ENCODE measurements at regions not wholly inside any gene's neighbourhood (a gene's known extent, or its start where the extent isn't known, plus 50 kb on each side); places are given as distances from the start of the nearest gene placed in this dataset.
A peak's percentile ranks its signal among the peaks of the same experiment; 100 is the strongest.

DNA sequence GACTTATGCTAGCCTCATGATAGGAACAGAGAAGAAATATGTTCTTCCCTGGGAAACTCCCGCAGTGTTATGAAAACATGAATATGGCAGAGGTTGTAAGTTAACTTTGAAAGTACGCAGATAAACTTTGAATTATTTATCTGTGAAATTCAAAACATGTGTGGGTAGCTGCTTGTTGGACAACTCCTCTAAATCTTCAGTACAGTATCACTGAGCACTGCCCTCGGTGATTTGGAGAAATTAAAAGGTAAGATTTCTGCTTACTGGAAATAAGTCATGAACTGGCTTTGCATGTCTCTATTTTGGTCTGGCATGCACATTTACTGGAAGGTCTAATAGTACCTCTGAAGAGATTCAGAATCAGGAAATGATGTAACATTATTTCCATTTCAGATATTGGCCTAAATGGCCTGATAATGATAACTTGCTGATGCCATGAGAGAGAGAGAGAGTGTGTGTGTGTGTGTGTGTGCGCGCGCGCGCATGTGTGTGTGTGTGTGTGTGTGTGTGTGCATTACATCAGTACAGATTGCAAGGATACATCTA lies 1441.9 kb upstream of the FLRT2 start:
- intact Hi-C loops (cut with micrococcal nuclease), result no loop called here
- peak; percentile 52 for DNase-seq (ENCODE audit: low read depth, low spot score)

DNA sequence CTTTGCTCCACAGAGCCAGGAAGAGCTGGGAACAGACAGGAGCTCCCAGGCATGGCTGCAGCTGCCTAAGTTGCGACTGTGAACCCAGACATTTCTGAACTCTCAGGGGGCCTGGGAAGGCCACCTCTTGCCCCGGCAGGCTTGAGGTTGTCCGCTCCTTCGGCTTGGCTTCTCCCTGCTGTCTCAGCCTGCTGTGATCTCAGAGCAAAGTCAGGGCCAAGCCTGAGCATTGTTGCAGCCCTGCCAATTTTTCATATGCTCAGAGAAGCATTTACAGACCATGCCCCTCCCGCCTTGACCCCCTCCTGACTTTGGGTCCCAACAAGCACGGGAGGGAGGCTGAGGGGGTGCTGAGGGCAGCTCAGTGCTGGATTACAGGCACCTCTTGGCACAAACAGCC lies 1439.1 kb upstream of the FLRT2 start:
- Histone ChIP-seq H2AFZ (ENCODE audit: low read depth, low read length) (no peak overlapping the region), H3K27me3 (ENCODE audit: control insufficient read depth in 2 of 2, insufficient read depth in 2 of 2, low read length in 2 of 2) (no peaks in the 10 kb centered on the region), H3K79me2 (ENCODE audit: control insufficient read depth, insufficient read depth, low read length) (no peaks in the 10 kb centered on the region), H3K9ac (replicated peaks; ENCODE audit: extremely low read depth, insufficient read depth, low read length) (no peak overlapping the region), H4K20me1 (replicated peaks; ENCODE audit: control insufficient read depth, extremely low read depth, insufficient read depth, low read length) (no peaks in the 10 kb centered on the region), H3K27ac (ENCODE audit: insufficient read depth, low read depth, low read length) (no peak overlapping the region), H3K4me1 (ENCODE audit: control insufficient read depth, extremely low read depth, insufficient read depth, low read length) (peaks cover 3% of the 10 kb centered on the region), H3K9me1 (replicated peaks; ENCODE audit: control insufficient read depth, extremely low read depth, insufficient read depth, low read length) (no peaks in the 10 kb centered on the region), H3K9me3 (replicated peaks; ENCODE audit: control insufficient read depth, insufficient read depth, low read length) (no peaks in the 10 kb centered on the region), H3K4me3 (replicated peaks in 1 of 3; ENCODE audit: insufficient read depth in 1 of 3, low read depth in 1 of 3, low read length in 3 of 3) (no peak overlapping the region), H3K36me3 (ENCODE audit: control insufficient read depth in 2 of 2, extremely low read depth in 1 of 2, insufficient read depth in 2 of 2, low read length in 2 of 2) (no peaks in the 10 kb centered on the region), H3K4me2 (ENCODE audit: insufficient read depth, low read length) (no peak overlapping the region)
- no peak for FAIRE-seq
- no peak for TF ChIP-seq JUN (IDR thresholded peaks at IDR 0.05; ENCODE audit: borderline replicate concordance, insufficient read depth, insufficient read length, low read depth)
- no peak for TF ChIP-seq EZH2 (IDR thresholded peaks at IDR 0.05; ENCODE audit: borderline replicate concordance, low read depth, low read length, severe bottlenecking)
- no peak for TF ChIP-seq GATA2 (IDR thresholded peaks at IDR 0.05; ENCODE audit: insufficient read depth, insufficient read length, low read depth, low read length)
- TF ChIP-seq, protein P1, sequence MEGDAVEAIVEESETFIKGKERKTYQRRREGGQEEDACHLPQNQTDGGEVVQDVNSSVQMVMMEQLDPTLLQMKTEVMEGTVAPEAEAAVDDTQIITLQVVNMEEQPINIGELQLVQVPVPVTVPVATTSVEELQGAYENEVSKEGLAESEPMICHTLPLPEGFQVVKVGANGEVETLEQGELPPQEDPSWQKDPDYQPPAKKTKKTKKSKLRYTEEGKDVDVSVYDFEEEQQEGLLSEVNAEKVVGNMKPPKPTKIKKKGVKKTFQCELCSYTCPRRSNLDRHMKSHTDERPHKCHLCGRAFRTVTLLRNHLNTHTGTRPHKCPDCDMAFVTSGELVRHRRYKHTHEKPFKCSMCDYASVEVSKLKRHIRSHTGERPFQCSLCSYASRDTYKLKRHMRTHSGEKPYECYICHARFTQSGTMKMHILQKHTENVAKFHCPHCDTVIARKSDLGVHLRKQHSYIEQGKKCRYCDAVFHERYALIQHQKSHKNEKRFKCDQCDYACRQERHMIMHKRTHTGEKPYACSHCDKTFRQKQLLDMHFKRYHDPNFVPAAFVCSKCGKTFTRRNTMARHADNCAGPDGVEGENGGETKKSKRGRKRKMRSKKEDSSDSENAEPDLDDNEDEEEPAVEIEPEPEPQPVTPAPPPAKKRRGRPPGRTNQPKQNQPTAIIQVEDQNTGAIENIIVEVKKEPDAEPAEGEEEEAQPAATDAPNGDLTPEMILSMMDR (IDR thresholded peaks at IDR 0.05; ENCODE audit: extremely low read depth in 1 of 2, insufficient read depth in 1 of 2, low read depth in 1 of 2, low read length in 2 of 2), result no peak
- TF ChIP-seq MYC (IDR thresholded peaks at IDR 0.05; ENCODE audit: low read depth, low read length), result no peak
- TF ChIP-seq, protein P2, sequence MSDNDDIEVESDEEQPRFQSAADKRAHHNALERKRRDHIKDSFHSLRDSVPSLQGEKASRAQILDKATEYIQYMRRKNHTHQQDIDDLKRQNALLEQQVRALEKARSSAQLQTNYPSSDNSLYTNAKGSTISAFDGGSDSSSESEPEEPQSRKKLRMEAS (IDR thresholded peaks at IDR 0.05; ENCODE audit: insufficient read depth, insufficient read length), result no peak
- no peak for TF ChIP-seq POLR2A (IDR thresholded peaks at IDR 0.05; ENCODE audit: low read depth, low read length)
- TF ChIP-seq FOS (IDR thresholded peaks at IDR 0.05; ENCODE audit: borderline replicate concordance, insufficient read depth, low read length), result no peak
- TF ChIP-seq POLR2AphosphoS5 (IDR thresholded peaks at IDR 0.05; ENCODE audit: insufficient read depth, low read depth, low read length), result no peak
- CTCF ChIA-PET, result no interaction called here
- no peak for DNase-seq (ENCODE audit: low read depth, low spot score)
- intact Hi-C loops (cut with micrococcal nuclease), result no loop called here
- POLR2A ChIA-PET, result no interaction called here
- BruUV-seq (replicated peaks), result no TSS peak
- dilution Hi-C loops (cut with MboI; ENCODE audit: extremely low pct_ligation_motif_present, low sequenced_read_pairs), result no loop called here

More for the DNA sequence above, 1441.9 kb upstream of the FLRT2 start:
- H3K27me3 ChIP-seq (ENCODE audit: control insufficient read depth in 2 of 2, insufficient read depth in 2 of 2, low read length in 2 of 2), result no peaks in the 10 kb centered on the region
- BruUV-seq (replicated peaks), result no TSS peak
- dilution Hi-C loops (cut with MboI; ENCODE audit: extremely low pct_ligation_motif_present, low sequenced_read_pairs), result no loop called here
- H3K4me1 ChIP-seq (ENCODE audit: control insufficient read depth, extremely low read depth, insufficient read depth, low read length), result no peaks in the 10 kb centered on the region
- H3K9me1 ChIP-seq (replicated peaks; ENCODE audit: control insufficient read depth, extremely low read depth, insufficient read depth, low read length), result no peaks in the 10 kb centered on the region
- no peaks in the 10 kb centered on the region for H3K9me3 ChIP-seq (replicated peaks; ENCODE audit: control insufficient read depth, insufficient read depth, low read length)
- H3K4me3 ChIP-seq (replicated peaks in 1 of 3; ENCODE audit: insufficient read depth in 1 of 3, low read depth in 1 of 3, low read length in 3 of 3), result no peak overlapping the region
- ChIA-PET CTCF (no interaction called here), POLR2A (no interaction called here)
- TF ChIP-seq, protein P2 (IDR thresholded peaks at IDR 0.05; ENCODE audit: insufficient read depth, insufficient read length), result no peak
- TF ChIP-seq, protein P1 (IDR thresholded peaks at IDR 0.05; ENCODE audit: extremely low read depth in 1 of 2, insufficient read depth in 1 of 2, low read depth in 1 of 2, low read length in 2 of 2), result no peak
- TF ChIP-seq POLR2AphosphoS5 (IDR thresholded peaks at IDR 0.05; ENCODE audit: insufficient read depth, low read depth, low read length), result no peak
- H3K36me3 ChIP-seq (ENCODE audit: control insufficient read depth in 2 of 2, extremely low read depth in 1 of 2, insufficient read depth in 2 of 2, low read length in 2 of 2), result no peaks in the 10 kb centered on the region
- H3K79me2 ChIP-seq (ENCODE audit: control insufficient read depth, insufficient read depth, low read length), result no peaks in the 10 kb centered on the region
- no peak overlapping the region for H3K4me2 ChIP-seq (ENCODE audit: insufficient read depth, low read length)
- no peak overlapping the region for H3K9ac ChIP-seq (replicated peaks; ENCODE audit: extremely low read depth, insufficient read depth, low read length)
- H3K27ac ChIP-seq (ENCODE audit: insufficient read depth, low read depth, low read length), result no peak overlapping the region
- H4K20me1 ChIP-seq (replicated peaks; ENCODE audit: control insufficient read depth, extremely low read depth, insufficient read depth, low read length), result no peaks in the 10 kb centered on the region
- FAIRE-seq, result no peak
- H2AFZ ChIP-seq (ENCODE audit: low read depth, low read length), result no peak overlapping the region
